ENCODE measurements at regions not wholly inside any gene's neighbourhood (a gene's known extent, or its start where the extent isn't known, plus 50 kb on each side); places are given as distances from the start of the nearest gene placed in this dataset.

DNA sequence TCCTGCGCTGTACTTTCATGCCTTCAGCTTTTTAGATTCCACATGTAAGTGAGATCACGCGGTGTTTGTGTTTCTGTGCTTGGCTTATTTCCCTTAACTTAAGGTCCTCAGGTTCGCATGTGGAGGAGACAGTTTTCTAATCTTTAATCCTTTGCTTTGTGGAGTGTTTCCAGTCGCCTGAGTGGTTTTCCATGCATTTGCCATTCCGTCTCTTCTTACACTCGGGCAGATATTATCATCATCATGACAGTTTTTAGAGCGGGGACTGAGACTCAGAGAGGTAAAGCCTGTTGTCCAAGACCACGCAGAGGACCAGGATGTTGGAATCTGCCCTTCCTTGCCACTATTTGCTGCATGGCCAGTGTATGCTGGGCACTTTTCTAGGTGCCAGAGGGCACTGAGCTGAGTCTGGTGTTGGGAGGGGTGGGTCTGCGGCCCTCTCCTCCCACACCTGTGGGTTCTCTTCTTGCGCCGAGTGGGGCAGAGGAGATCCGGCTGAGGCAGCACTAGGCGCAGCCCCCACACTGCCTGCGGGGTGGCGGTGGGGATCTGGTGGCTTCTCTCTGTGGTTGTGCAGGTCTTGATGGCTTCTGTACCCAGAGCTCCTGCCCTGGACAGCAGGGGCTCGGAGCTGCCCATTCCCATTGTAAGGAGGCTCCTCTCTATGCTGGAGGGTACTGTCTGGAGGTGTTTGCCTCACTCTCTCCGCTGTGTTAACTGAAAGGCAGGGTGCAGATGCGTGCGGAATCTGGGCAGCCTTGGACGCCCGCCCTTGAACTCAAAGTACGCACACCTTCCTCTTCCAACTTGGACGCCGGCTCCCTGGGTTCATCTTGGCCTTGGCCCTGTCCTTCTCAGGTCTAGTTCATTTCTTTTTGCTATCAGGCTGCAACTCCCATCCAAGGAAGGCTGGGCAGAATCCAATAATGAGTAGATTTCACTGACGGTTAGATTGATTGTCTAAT is 156.0 kb upstream of the RGMA start:
- Histone ChIP-seq H4K20me1 (ENCODE audit: insufficient read depth, low read depth, low read length) (no peaks in the 10 kb centered on the region), H3K9me2 (replicated peaks; ENCODE audit: insufficient read depth, low read length) (no peaks in the 10 kb centered on the region), H3K4me1 (ENCODE audit: low read length) (no peaks in the 10 kb centered on the region), H3K27ac (ENCODE audit: low read length) (no peak overlapping the region), H3K27me3 (ENCODE audit: low read length) (no peaks in the 10 kb centered on the region), H3K36me3 (ENCODE audit: insufficient read depth, low read length) (no peaks in the 10 kb centered on the region), H3K79me2 (ENCODE audit: low read length) (no peaks in the 10 kb centered on the region), H3K9ac (ENCODE audit: low read length) (no peak overlapping the region), H2AFZ (ENCODE audit: low read length) (no peak overlapping the region), H3K4me2 (ENCODE audit: low read depth, low read length, poor library complexity, severe bottlenecking) (no peak overlapping the region), H3K4me3 (ENCODE audit: low read length) (no peak overlapping the region), H3K9me3 (ENCODE audit: low read length) (no peaks in the 10 kb centered on the region)
- no peak for DNase-seq

DNA sequence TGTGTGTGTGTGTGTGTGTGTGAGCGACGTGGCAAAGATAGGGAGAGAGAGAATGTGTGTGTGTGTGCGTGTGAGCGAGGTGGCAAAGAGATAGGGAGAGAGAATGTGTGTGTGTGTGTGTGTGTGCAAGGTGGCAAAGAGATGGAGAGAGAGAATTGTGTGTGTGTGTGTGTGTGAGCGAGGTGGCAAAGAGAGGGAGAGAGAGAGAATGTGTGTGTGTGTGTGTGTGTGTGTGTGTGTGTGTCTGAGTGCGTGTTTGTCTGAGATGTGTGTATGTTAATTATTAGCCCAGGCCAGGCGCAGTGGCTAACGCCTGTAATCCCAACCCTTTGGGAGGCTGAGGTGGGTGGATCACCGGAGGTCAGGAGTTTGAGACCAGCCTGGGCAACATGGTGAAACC is 154.6 kb upstream of the RGMA start:
- H3K27ac ChIP-seq (ENCODE audit: low read length) = no peak overlapping the region
- no peaks in the 10 kb centered on the region for H3K27me3 ChIP-seq (ENCODE audit: low read length)
- H3K4me3 ChIP-seq (ENCODE audit: low read length) = no peak overlapping the region
- H3K4me1 ChIP-seq (ENCODE audit: low read length) = no peaks in the 10 kb centered on the region
- H3K79me2 ChIP-seq (ENCODE audit: low read length) = no peaks in the 10 kb centered on the region
- H3K4me2 ChIP-seq (ENCODE audit: low read depth, low read length, poor library complexity, severe bottlenecking) = no peak overlapping the region
- H2AFZ ChIP-seq (ENCODE audit: low read length) = no peak overlapping the region
- no peak for DNase-seq
- H3K36me3 ChIP-seq (ENCODE audit: insufficient read depth, low read length) = no peaks in the 10 kb centered on the region
- no peaks in the 10 kb centered on the region for H3K9me3 ChIP-seq (ENCODE audit: low read length)
- no peaks in the 10 kb centered on the region for H4K20me1 ChIP-seq (ENCODE audit: insufficient read depth, low read depth, low read length)
- H3K9ac ChIP-seq (ENCODE audit: low read length) = no peak overlapping the region
- no peaks in the 10 kb centered on the region for H3K9me2 ChIP-seq (replicated peaks; ENCODE audit: insufficient read depth, low read length)

DNA sequence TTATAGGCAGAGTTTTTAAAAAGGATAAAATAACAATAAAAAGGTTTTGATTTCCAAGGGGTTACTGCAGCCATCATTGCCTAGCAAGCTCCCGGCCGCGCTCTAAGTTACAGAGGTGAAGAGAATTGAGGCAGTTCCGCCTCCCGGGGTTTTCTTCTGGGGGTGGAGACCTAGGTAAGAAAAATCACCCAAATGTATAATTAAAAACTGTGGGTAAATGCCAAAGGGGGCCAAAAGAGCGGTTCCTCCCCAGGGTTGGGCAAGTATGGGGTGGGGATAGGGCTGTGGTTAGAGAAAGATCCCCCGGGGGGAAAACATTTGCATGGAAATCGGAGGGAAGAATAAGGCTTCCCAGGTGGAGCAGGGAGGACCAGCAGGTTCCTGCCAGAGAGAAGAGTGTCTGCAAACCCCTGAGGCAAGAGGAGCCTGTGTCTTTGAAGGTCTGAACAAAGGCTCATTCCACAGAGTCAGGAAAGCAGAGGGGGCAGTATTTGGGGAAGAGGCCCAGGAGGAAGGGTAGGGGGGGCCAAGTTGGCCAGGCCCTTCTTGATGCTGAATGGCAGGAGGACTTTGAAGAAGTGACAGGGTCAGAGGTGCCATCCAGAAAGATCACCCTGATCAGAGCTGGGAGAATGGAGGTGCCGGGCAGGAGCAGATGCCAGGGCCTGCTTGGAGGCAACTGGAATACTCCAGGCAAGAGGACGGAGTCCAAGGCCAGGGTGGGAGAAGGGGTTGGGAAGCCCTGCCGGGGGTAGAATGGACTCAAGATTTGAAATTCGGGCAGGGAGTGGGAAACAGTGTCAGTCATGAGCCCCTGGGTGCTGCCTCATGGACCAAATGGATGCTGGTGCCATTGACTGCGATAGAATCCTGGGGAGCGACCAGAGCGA is 152.9 kb upstream of the RGMA start:
- Histone ChIP-seq H3K4me1 (ENCODE audit: low read length) (no peaks in the 10 kb centered on the region), H3K9ac (ENCODE audit: low read length) (no peak overlapping the region), H3K27ac (ENCODE audit: low read length) (no peak overlapping the region), H2AFZ (ENCODE audit: low read length) (no peak overlapping the region), H3K9me2 (replicated peaks; ENCODE audit: insufficient read depth, low read length) (no peaks in the 10 kb centered on the region), H3K27me3 (ENCODE audit: low read length) (no peaks in the 10 kb centered on the region), H3K9me3 (ENCODE audit: low read length) (no peaks in the 10 kb centered on the region), H3K36me3 (ENCODE audit: insufficient read depth, low read length) (no peaks in the 10 kb centered on the region), H3K4me3 (ENCODE audit: low read length) (no peak overlapping the region), H3K79me2 (ENCODE audit: low read length) (no peaks in the 10 kb centered on the region), H3K4me2 (ENCODE audit: low read depth, low read length, poor library complexity, severe bottlenecking) (no peak overlapping the region), H4K20me1 (ENCODE audit: insufficient read depth, low read depth, low read length) (no peaks in the 10 kb centered on the region)
- no peak for DNase-seq

DNA sequence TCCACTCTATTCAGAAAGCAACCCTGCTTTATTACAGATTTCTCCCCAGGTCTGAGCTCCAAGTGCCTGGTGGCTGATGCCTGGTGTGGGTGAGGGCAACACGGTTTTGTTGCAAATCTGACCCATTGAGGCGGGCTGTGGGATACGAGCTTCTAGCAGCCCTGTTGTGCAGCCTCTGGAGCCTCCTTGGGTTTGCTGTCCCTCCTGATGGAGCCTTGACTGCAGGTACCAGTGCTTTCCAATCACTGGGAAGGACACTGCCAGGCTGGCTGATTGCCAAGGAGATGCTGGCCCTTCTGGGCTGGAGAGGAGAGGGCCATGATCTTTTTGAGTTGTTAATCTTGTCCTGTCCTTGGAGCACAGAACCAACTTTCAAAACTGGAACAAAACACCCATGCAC is 151.0 kb upstream of the RGMA start:
- no peak overlapping the region for H2AFZ ChIP-seq (ENCODE audit: low read length)
- H3K79me2 ChIP-seq (ENCODE audit: low read length) = no peaks in the 10 kb centered on the region
- no peak overlapping the region for H3K4me2 ChIP-seq (ENCODE audit: low read depth, low read length, poor library complexity, severe bottlenecking)
- H4K20me1 ChIP-seq (ENCODE audit: insufficient read depth, low read depth, low read length) = no peaks in the 10 kb centered on the region
- H3K4me3 ChIP-seq (ENCODE audit: low read length) = no peak overlapping the region
- no peak overlapping the region for H3K9ac ChIP-seq (ENCODE audit: low read length)
- no peaks in the 10 kb centered on the region for H3K4me1 ChIP-seq (ENCODE audit: low read length)
- no peaks in the 10 kb centered on the region for H3K27me3 ChIP-seq (ENCODE audit: low read length)
- H3K9me3 ChIP-seq (ENCODE audit: low read length) = no peaks in the 10 kb centered on the region
- H3K27ac ChIP-seq (ENCODE audit: low read length) = no peak overlapping the region
- no peak for DNase-seq
- H3K9me2 ChIP-seq (replicated peaks; ENCODE audit: insufficient read depth, low read length) = no peaks in the 10 kb centered on the region
- H3K36me3 ChIP-seq (ENCODE audit: insufficient read depth, low read length) = no peaks in the 10 kb centered on the region

DNA sequence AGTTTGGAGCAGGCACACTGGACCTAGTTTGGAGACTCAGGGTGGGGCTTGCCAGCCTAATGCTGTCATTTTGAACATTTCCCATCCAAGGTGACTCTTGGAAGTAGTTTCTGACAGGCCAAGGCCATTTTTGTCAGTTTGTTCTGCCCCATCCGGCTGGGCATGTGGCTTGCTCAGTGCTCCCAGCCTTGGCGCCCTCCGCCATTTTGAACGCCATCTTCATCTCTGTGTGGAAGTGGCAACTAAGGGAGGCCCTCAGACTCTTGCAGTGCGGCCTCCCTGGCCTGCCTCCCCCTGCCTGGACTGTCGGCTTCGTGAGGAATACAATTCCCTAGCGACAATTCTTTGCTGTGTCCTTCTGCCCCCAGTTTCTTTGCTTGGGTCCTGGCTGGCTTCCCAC is 150.6 kb upstream of the RGMA start:
- Histone ChIP-seq H4K20me1 (ENCODE audit: insufficient read depth, low read depth, low read length) (no peaks in the 10 kb centered on the region), H3K9me2 (replicated peaks; ENCODE audit: insufficient read depth, low read length) (no peaks in the 10 kb centered on the region), H3K36me3 (ENCODE audit: insufficient read depth, low read length) (no peaks in the 10 kb centered on the region), H3K4me2 (ENCODE audit: low read depth, low read length, poor library complexity, severe bottlenecking) (no peak overlapping the region), H3K79me2 (ENCODE audit: low read length) (no peaks in the 10 kb centered on the region), H2AFZ (ENCODE audit: low read length) (no peak overlapping the region), H3K27me3 (ENCODE audit: low read length) (no peaks in the 10 kb centered on the region), H3K9ac (ENCODE audit: low read length) (no peak overlapping the region), H3K4me3 (ENCODE audit: low read length) (no peak overlapping the region), H3K9me3 (ENCODE audit: low read length) (no peaks in the 10 kb centered on the region), H3K27ac (ENCODE audit: low read length) (no peak overlapping the region), H3K4me1 (ENCODE audit: low read length) (no peaks in the 10 kb centered on the region)
- no peak for DNase-seq

DNA sequence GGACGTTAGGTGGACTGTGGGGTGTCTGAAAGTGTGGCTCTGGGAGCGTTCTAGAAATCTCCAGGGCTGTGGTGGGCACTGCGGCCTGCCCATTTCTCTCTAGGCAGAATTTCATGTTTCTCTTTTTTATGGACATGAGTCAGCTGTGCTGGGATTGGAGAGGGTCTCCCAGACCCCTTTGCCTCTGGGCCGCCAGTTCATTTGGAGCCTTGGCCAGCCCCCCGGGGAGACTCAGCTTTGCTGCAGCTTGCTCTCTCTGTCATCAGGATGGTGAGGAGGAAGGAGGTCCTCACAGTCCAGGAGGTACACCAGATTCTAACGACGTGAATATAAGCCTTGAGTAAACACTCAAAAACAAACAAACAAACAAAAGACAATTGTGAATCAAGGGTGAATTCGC is 149.6 kb upstream of the RGMA start:
- Histone ChIP-seq H3K79me2 (ENCODE audit: low read length) (no peaks in the 10 kb centered on the region), H3K36me3 (ENCODE audit: insufficient read depth, low read length) (no peaks in the 10 kb centered on the region), H3K9me3 (ENCODE audit: low read length) (no peaks in the 10 kb centered on the region), H4K20me1 (ENCODE audit: insufficient read depth, low read depth, low read length) (no peaks in the 10 kb centered on the region), H3K27ac (ENCODE audit: low read length) (no peak overlapping the region), H3K4me2 (ENCODE audit: low read depth, low read length, poor library complexity, severe bottlenecking) (no peak overlapping the region), H3K27me3 (ENCODE audit: low read length) (no peaks in the 10 kb centered on the region), H3K4me3 (ENCODE audit: low read length) (no peak overlapping the region), H3K4me1 (ENCODE audit: low read length) (no peaks in the 10 kb centered on the region), H2AFZ (ENCODE audit: low read length) (no peak overlapping the region), H3K9me2 (replicated peaks; ENCODE audit: insufficient read depth, low read length) (no peaks in the 10 kb centered on the region), H3K9ac (ENCODE audit: low read length) (no peak overlapping the region)
- DNase-seq = no peak

DNA sequence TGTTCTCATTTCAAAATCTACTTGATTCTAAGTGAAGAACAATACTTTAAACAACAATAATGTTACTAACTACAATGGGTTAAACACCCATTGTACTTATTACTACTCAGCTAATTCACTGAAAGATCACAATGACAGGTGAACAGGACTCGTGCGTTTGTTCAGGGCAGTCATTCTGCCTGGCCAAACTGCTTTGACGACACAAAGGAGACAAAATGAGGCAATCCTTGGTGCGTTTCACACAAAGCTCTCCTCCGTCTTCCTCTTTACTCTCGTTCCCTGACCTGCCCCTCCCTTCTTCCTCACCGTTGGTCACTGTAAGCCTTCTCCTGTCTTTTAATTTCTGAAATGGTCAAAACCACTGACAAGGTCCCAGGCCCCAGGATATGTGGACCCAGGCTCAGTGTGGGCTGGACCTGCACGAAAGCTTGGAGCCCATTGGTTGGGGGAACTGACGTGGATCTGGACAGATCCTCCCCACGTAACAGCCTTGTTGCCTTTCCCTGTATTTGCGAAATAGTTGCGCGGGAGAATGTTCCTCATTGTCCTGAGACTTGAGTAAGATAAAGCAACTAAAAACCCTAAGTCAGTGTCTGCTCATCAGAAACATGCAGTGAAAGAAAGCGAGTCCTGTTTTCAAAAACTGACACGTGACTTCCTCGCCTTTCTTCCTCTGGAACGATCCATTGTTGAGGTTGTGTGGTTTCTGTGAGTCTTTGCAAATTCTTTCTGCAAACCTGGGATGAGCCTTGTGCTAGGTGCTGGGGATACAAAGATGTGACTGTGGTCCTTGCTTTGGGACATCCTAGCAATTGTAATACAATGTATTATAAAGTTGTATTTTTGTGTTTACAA is 147.1 kb upstream of the RGMA start:
- no peak overlapping the region for H2AFZ ChIP-seq (ENCODE audit: low read length)
- no peaks in the 10 kb centered on the region for H4K20me1 ChIP-seq (ENCODE audit: insufficient read depth, low read depth, low read length)
- no peak for DNase-seq
- no peaks in the 10 kb centered on the region for H3K79me2 ChIP-seq (ENCODE audit: low read length)
- H3K4me1 ChIP-seq (ENCODE audit: low read length) = no peaks in the 10 kb centered on the region
- H3K27ac ChIP-seq (ENCODE audit: low read length) = no peak overlapping the region
- H3K36me3 ChIP-seq (ENCODE audit: insufficient read depth, low read length) = no peaks in the 10 kb centered on the region
- H3K9ac ChIP-seq (ENCODE audit: low read length) = no peak overlapping the region
- no peaks in the 10 kb centered on the region for H3K27me3 ChIP-seq (ENCODE audit: low read length)
- no peaks in the 10 kb centered on the region for H3K9me3 ChIP-seq (ENCODE audit: low read length)
- H3K4me3 ChIP-seq (ENCODE audit: low read length) = no peak overlapping the region
- no peak overlapping the region for H3K4me2 ChIP-seq (ENCODE audit: low read depth, low read length, poor library complexity, severe bottlenecking)
- no peaks in the 10 kb centered on the region for H3K9me2 ChIP-seq (replicated peaks; ENCODE audit: insufficient read depth, low read length)

Data from Karpas-422 (cell line).